ENCODE measurements at regions not wholly inside any gene's neighbourhood (a gene's known extent, or its start where the extent isn't known, plus 50 kb on each side); places are given as distances from the start of the nearest gene placed in this dataset.

DNA sequence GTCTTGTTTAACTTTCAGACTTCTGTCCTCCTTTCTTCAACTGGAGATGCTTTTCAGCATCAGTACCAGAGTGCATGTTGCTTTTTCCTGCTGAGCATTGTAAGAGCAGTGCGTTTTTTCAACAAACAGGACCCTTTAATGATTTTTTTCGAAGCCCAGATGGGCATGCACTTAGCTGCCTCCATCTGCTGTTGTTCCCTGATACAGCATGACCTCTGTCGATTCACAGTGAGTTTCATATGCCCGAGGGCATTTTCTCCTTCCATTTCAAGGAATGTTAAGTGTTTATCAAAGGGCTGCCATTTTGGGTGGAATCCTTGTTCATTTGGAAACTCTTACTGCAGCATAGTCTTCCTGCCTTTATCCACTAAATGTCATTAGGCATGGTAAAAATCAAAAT is 428.6 kb downstream of the DTHD1 start:
- TF ChIP-seq, protein P1, sequence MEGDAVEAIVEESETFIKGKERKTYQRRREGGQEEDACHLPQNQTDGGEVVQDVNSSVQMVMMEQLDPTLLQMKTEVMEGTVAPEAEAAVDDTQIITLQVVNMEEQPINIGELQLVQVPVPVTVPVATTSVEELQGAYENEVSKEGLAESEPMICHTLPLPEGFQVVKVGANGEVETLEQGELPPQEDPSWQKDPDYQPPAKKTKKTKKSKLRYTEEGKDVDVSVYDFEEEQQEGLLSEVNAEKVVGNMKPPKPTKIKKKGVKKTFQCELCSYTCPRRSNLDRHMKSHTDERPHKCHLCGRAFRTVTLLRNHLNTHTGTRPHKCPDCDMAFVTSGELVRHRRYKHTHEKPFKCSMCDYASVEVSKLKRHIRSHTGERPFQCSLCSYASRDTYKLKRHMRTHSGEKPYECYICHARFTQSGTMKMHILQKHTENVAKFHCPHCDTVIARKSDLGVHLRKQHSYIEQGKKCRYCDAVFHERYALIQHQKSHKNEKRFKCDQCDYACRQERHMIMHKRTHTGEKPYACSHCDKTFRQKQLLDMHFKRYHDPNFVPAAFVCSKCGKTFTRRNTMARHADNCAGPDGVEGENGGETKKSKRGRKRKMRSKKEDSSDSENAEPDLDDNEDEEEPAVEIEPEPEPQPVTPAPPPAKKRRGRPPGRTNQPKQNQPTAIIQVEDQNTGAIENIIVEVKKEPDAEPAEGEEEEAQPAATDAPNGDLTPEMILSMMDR (IDR thresholded peaks at IDR 0.05; ENCODE audit: borderline replicate concordance, extremely low read depth, low read length, poor library complexity, severe bottlenecking), result no peak
- TF ChIP-seq EZH2 (IDR thresholded peaks at IDR 0.05; ENCODE audit: borderline replicate concordance, low read depth, low read length, severe bottlenecking), result no peak
- H3K9ac ChIP-seq (ENCODE audit: low read depth, low read length), result no peak overlapping the region

DNA sequence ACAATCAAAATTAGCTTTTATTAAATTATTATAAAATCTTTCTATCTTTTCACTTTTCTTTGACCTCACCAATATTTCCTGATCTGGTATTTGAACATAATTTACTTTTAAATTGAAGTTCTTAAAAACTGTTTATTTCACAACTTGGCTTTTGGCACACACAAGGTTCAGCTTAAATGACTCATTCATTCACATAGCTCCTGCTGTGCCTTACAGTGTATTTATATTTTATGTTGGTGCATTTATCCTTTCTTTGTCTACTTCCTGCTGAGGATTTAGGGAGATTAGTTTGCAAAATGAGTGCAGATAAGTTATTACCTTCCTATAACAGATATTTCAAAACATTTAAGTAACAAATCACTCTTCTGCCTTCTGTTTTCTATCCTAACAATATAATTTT is 430.6 kb downstream of the DTHD1 start:
- no peak overlapping the region for H2AFZ ChIP-seq (ENCODE audit: low read depth, low read length)
- DNase-seq, result no peak
- no peak overlapping the region for H3K4me3 ChIP-seq (ENCODE audit: low read depth in 1 of 2, low read length in 2 of 2)
- no peaks in the 10 kb centered on the region for H3K9me3 ChIP-seq (ENCODE audit: insufficient read depth, low read length, severe bottlenecking)
- H3K79me2 ChIP-seq (ENCODE audit: insufficient read depth, low read length), result no peaks in the 10 kb centered on the region
- no peak overlapping the region for H3K27ac ChIP-seq (ENCODE audit: low read length)
- no peaks in the 10 kb centered on the region for H3K36me3 ChIP-seq (ENCODE audit: insufficient read depth, low read length)
- no peaks in the 10 kb centered on the region for H3K4me1 ChIP-seq (ENCODE audit: insufficient read depth, low read length)
- H4K20me1 ChIP-seq (ENCODE audit: insufficient read depth, low read length), result no peaks in the 10 kb centered on the region
- ATAC-seq (ENCODE audit: insufficient read depth, low read depth), result no peak
- H3K27me3 ChIP-seq (ENCODE audit: insufficient read depth, low read length, poor library complexity), result peaks cover 8% of the 10 kb centered on the region
- no peak for TF ChIP-seq EZH2 (IDR thresholded peaks at IDR 0.05; ENCODE audit: borderline replicate concordance, low read depth, low read length, severe bottlenecking)
- no peak overlapping the region for H3K9ac ChIP-seq (ENCODE audit: low read depth, low read length)
- H3K4me2 ChIP-seq (ENCODE audit: insufficient read depth, low read length), result no peak overlapping the region

More for the DNA sequence above, 428.6 kb downstream of the DTHD1 start:
- Histone ChIP-seq H3K4me2 (ENCODE audit: insufficient read depth, low read length) (no peak overlapping the region), H3K27me3 (ENCODE audit: insufficient read depth, low read length, poor library complexity) (peaks cover 8% of the 10 kb centered on the region), H3K36me3 (ENCODE audit: insufficient read depth, low read length) (no peaks in the 10 kb centered on the region), H3K9me3 (ENCODE audit: insufficient read depth, low read length, severe bottlenecking) (no peaks in the 10 kb centered on the region), H2AFZ (ENCODE audit: low read depth, low read length) (no peak overlapping the region), H3K27ac (ENCODE audit: low read length) (no peak overlapping the region), H3K4me3 (ENCODE audit: low read depth in 1 of 2, low read length in 2 of 2) (no peak overlapping the region), H4K20me1 (ENCODE audit: insufficient read depth, low read length) (no peaks in the 10 kb centered on the region), H3K79me2 (ENCODE audit: insufficient read depth, low read length) (no peaks in the 10 kb centered on the region), H3K4me1 (ENCODE audit: insufficient read depth, low read length) (no peaks in the 10 kb centered on the region)
- DNase-seq (no peak), ATAC-seq (ENCODE audit: insufficient read depth, low read depth) (no peak)

DNA sequence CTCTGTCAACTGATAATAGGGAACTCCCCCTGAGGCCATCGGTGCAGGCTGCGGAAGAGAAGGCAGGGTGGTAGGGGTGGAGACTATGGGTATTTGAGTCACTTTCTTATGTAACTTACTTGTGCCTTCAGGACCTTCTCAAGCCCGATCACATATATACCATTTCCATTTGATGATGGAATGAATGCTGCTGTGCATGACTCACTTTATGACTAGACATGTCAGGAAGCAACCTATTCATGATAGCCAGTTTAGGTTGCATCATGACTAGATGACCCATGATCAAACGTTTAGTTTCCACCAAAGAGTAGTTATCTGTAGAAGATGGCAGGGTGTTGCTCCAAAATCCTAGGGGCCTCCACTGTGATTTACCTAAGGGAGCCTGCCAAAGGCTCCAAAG is 435.5 kb downstream of the DTHD1 start:
- Histone ChIP-seq H3K79me2 (ENCODE audit: insufficient read depth, low read length) (no peaks in the 10 kb centered on the region), H3K27me3 (ENCODE audit: insufficient read depth, low read length, poor library complexity) (peaks cover 8% of the 10 kb centered on the region), H3K9me3 (ENCODE audit: insufficient read depth, low read length, severe bottlenecking) (no peaks in the 10 kb centered on the region), H3K9ac (ENCODE audit: low read depth, low read length) (no peak overlapping the region), H3K27ac (ENCODE audit: low read length) (no peak overlapping the region), H3K36me3 (ENCODE audit: insufficient read depth, low read length) (no peaks in the 10 kb centered on the region), H4K20me1 (ENCODE audit: insufficient read depth, low read length) (no peaks in the 10 kb centered on the region), H3K4me1 (ENCODE audit: insufficient read depth, low read length) (no peaks in the 10 kb centered on the region), H3K4me3 (ENCODE audit: low read depth in 1 of 2, low read length in 2 of 2) (no peak overlapping the region), H3K4me2 (ENCODE audit: insufficient read depth, low read length) (no peak overlapping the region), H2AFZ (ENCODE audit: low read depth, low read length) (no peak overlapping the region)
- no peak for DNase-seq
- no peak for TF ChIP-seq EZH2 (IDR thresholded peaks at IDR 0.05; ENCODE audit: borderline replicate concordance, low read depth, low read length, severe bottlenecking)
- TF ChIP-seq, protein P1 (IDR thresholded peaks at IDR 0.05; ENCODE audit: borderline replicate concordance, extremely low read depth, low read length, poor library complexity, severe bottlenecking), result no peak
- ATAC-seq (ENCODE audit: insufficient read depth, low read depth), result no peak

DNA sequence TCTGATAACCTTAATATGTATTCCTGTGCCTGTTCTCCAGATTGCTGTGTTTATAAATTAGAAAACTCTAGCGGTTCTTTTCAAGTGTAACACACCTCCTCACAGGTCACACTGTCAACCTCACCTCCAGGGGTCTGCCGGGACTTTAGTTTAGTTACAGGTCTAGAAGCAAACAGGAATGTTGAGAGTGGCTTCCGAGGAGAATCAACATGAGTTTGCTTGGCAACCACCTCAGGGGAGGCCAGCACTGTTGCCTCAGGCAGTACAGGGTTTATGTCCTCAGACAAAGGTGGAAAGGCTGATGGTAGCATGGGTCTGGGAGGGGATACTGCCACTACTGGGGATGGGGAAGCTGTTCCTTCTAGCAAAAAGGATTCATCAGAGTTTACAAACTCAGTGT is 438.0 kb downstream of the DTHD1 start:
- Histone ChIP-seq H3K4me3 (ENCODE audit: low read depth in 1 of 2, low read length in 2 of 2) (no peak overlapping the region), H3K9ac (ENCODE audit: low read depth, low read length) (no peak overlapping the region), H3K27ac (ENCODE audit: low read length) (no peak overlapping the region), H4K20me1 (ENCODE audit: insufficient read depth, low read length) (no peaks in the 10 kb centered on the region), H3K36me3 (ENCODE audit: insufficient read depth, low read length) (no peaks in the 10 kb centered on the region), H3K9me3 (ENCODE audit: insufficient read depth, low read length, severe bottlenecking) (no peaks in the 10 kb centered on the region), H2AFZ (ENCODE audit: low read depth, low read length) (no peak overlapping the region), H3K4me2 (ENCODE audit: insufficient read depth, low read length) (no peak overlapping the region), H3K27me3 (ENCODE audit: insufficient read depth, low read length, poor library complexity) (no peaks in the 10 kb centered on the region), H3K79me2 (ENCODE audit: insufficient read depth, low read length) (no peaks in the 10 kb centered on the region), H3K4me1 (ENCODE audit: insufficient read depth, low read length) (no peaks in the 10 kb centered on the region)
- DNase-seq (no peak), ATAC-seq (ENCODE audit: insufficient read depth, low read depth) (no peak)
- no peak for TF ChIP-seq EZH2 (IDR thresholded peaks at IDR 0.05; ENCODE audit: borderline replicate concordance, low read depth, low read length, severe bottlenecking)
- TF ChIP-seq, protein P1 (IDR thresholded peaks at IDR 0.05; ENCODE audit: borderline replicate concordance, extremely low read depth, low read length, poor library complexity, severe bottlenecking), result no peak
